Small intestine (tissue), 7 donors: ENCODE measurements at regions not wholly inside any gene's neighbourhood (a gene's known extent, or its start where the extent isn't known, plus 50 kb on each side); places are given as distances from the start of the nearest gene placed in this dataset.

Source experiments
- DNase-seq, 2 donors: peaks; one replicate each; pipeline versions ENCODE4 v3.0.0 to v3.0.0-alpha.2; 2013
- FAIRE-seq: peaks from 2 replicates; lab custom pipeline; 2012; peaks lifted over from hg19 to GRCh38; lab: Jason Lieb, UNC
- H3K27ac ChIP-seq, 3 donors: one replicate each; pipeline ENCODE4 v1.5.1; 2013; ENCODE audit warnings: low read length in 2 of 3, mild to moderate bottlenecking in 2 of 3, control low read depth in 1 of 3, inconsistent platforms in 1 of 3, low read depth in 1 of 3, moderate library complexity in 1 of 3
- H3K27me3 ChIP-seq, 3 donors: one replicate each; pipeline ENCODE4 v1.6.1; 2013; ENCODE audit warnings: low read length in 3 of 3, inconsistent platforms in 1 of 3; ENCODE audit not compliant: control insufficient read depth in 3 of 3, insufficient read depth in 3 of 3
- H3K36me3 ChIP-seq, 3 donors: one replicate each; pipeline ENCODE4 v1.6.1; 2013; ENCODE audit warnings: low read length in 3 of 3, inconsistent platforms in 1 of 3, low read depth in 1 of 3, mild to moderate bottlenecking in 1 of 3, moderate library complexity in 1 of 3; ENCODE audit not compliant: control insufficient read depth in 3 of 3, insufficient read depth in 2 of 3
- H3K4me1 ChIP-seq, 3 donors: one replicate each; pipeline ENCODE4 v1.6.1; 2013; ENCODE audit warnings: low read length in 2 of 3, inconsistent platforms in 1 of 3, low read depth in 1 of 3, mild to moderate bottlenecking in 1 of 3, moderate library complexity in 1 of 3; ENCODE audit not compliant: control insufficient read depth in 3 of 3, insufficient read depth in 2 of 3
- H3K4me3 ChIP-seq, 3 donors: one replicate each; pipeline ENCODE4 v1.5.1; 2013; ENCODE audit warnings: low read length in 3 of 3, control low read depth in 1 of 3, inconsistent platforms in 1 of 3, low read depth in 1 of 3, mild to moderate bottlenecking in 1 of 3, moderate library complexity in 1 of 3
- H3K9me3 ChIP-seq, 2 donors: one replicate each; pipeline ENCODE4 v1.6.1; 2013; ENCODE audit warnings: low read depth in 1 of 2, low read length in 1 of 2; ENCODE audit not compliant: control insufficient read depth in 2 of 2, insufficient read depth in 1 of 2
- WGBS, 3 donors: extraction: QIAGEN DNeasy Blood & Tissue Kit; methylation state at CpG; one replicate each; pipeline ENCODE4 v1.1.7; 2013; 5-methylcytosine and 5-hydroxymethylcytosine counted together
- donor health status: healthy with polysubstance abuse.
- donor health status: control.
- donor health status: control.
- donor health status: Bipolar disorder and iron deficiency.
- donor health status: healthy.

- H3K27me3 ChIP-seq: no peaks in the 10 kb centered on the region
- H3K9me3 ChIP-seq: no peaks in the 10 kb centered on the region
- FAIRE-seq (no peak), DNase-seq (no peak)
- H3K27ac ChIP-seq: no peak overlapping the region
- no peak overlapping the region for H3K4me3 ChIP-seq
- H3K36me3 ChIP-seq: no peaks in the 10 kb centered on the region
- no peaks in the 10 kb centered on the region for H3K4me1 ChIP-seq
- WGBS, 3 donors: 79 to 89% (median 85%) methylated on average over 11 of the region's 11 CpGs
Observed at GRCh38 chr20:4449957-4450715, 201.0 kb upstream of the ADRA1D start.

- no peak overlapping the region for H3K4me3 ChIP-seq
- WGBS, 3 donors: 41 to 58% (median 46%) methylated on average over 4 of the region's 4 CpGs
- DNase-seq: no peak
- H3K4me1 ChIP-seq: no peaks in the 10 kb centered on the region
- H3K36me3 ChIP-seq: no peaks in the 10 kb centered on the region
- H3K27me3 ChIP-seq: no peaks in the 10 kb centered on the region
- H3K9me3 ChIP-seq: no peaks in the 10 kb centered on the region
- no peak overlapping the region for H3K27ac ChIP-seq
- no peak for FAIRE-seq
Observed at GRCh38 chr20:4445784-4446183, 196.7 kb upstream of the ADRA1D start.

- Histone ChIP-seq H3K27me3 (no peaks in the 10 kb centered on the region), H3K27ac (no peak overlapping the region), H3K4me3 (no peak overlapping the region), H3K4me1 (no peaks in the 10 kb centered on the region), H3K9me3 (no peaks in the 10 kb centered on the region), H3K36me3 (no peaks in the 10 kb centered on the region)
- no peak for DNase-seq
- no peak for FAIRE-seq
- WGBS, 3 donors: 70 to 90% (median 78%) methylated on average over 2 of the region's 2 CpGs
Observed at GRCh38 chr20:4445331-4445730, 196.2 kb upstream of the ADRA1D start.

- 74 to 89% (median 84%) methylated on average over 2 of the region's 2 CpGs for WGBS, 3 donors
- H3K9me3 ChIP-seq: no peaks in the 10 kb centered on the region
- H3K4me3 ChIP-seq: no peak overlapping the region
- FAIRE-seq (no peak), DNase-seq (no peak)
- H3K4me1 ChIP-seq: no peaks in the 10 kb centered on the region
- no peak overlapping the region for H3K27ac ChIP-seq
- H3K36me3 ChIP-seq: no peaks in the 10 kb centered on the region
- H3K27me3 ChIP-seq: no peaks in the 10 kb centered on the region
Observed at GRCh38 chr20:4444404-4444803, 195.3 kb upstream of the ADRA1D start.

GRCh38 chr20:4443016-4443415 is 193.9 kb upstream of the ADRA1D start:
- Histone ChIP-seq H3K27me3 (no peaks in the 10 kb centered on the region), H3K36me3 (no peaks in the 10 kb centered on the region), H3K9me3 (no peaks in the 10 kb centered on the region), H3K4me1 (no peaks in the 10 kb centered on the region), H3K27ac (no peak overlapping the region), H3K4me3 (no peak overlapping the region)
- WGBS, 3 donors: 74 to 80% (median 74%) methylated on average over 4 of the region's 4 CpGs
- DNase-seq: no peak
- FAIRE-seq: no peak

GRCh38 chr20:4441871-4442270 is 192.8 kb upstream of the ADRA1D start:
- WGBS, 3 donors: 84 to 92% (median 88%) methylated on average over 3 of the region's 3 CpGs
- DNase-seq (no peak), FAIRE-seq (no peak)
- H3K9me3 ChIP-seq: no peaks in the 10 kb centered on the region
- no peaks in the 10 kb centered on the region for H3K4me1 ChIP-seq
- H3K27ac ChIP-seq: no peak overlapping the region
- no peaks in the 10 kb centered on the region for H3K27me3 ChIP-seq
- H3K4me3 ChIP-seq: no peak overlapping the region
- no peaks in the 10 kb centered on the region for H3K36me3 ChIP-seq

- Histone ChIP-seq H3K27me3 (no peaks in the 10 kb centered on the region), H3K4me3 (no peak overlapping the region), H3K27ac (no peak overlapping the region), H3K9me3 (no peaks in the 10 kb centered on the region), H3K36me3 (no peaks in the 10 kb centered on the region), H3K4me1 (no peaks in the 10 kb centered on the region)
- WGBS, 3 donors: 90 to 98% (median 94%) methylated on average over 2 of the region's 2 CpGs
- no peak for DNase-seq
- FAIRE-seq: no peak
Observed at GRCh38 chr20:4441191-4441590, 192.1 kb upstream of the ADRA1D start.

GRCh38 chr20:4439461-4439860 is 190.4 kb upstream of the ADRA1D start:
- Histone ChIP-seq H3K4me1 (no peaks in the 10 kb centered on the region), H3K27ac (no peak overlapping the region), H3K36me3 (no peaks in the 10 kb centered on the region), H3K27me3 (no peaks in the 10 kb centered on the region), H3K9me3 (no peaks in the 10 kb centered on the region), H3K4me3 (no peak overlapping the region)
- WGBS, 3 donors: 59 to 80% (median 76%) methylated on average over 5 of the region's 5 CpGs
- FAIRE-seq (no peak), DNase-seq (no peak)

- Histone ChIP-seq H3K4me3 (no peak overlapping the region), H3K36me3 (no peaks in the 10 kb centered on the region), H3K27ac (no peak overlapping the region), H3K4me1 (no peaks in the 10 kb centered on the region), H3K9me3 (no peaks in the 10 kb centered on the region), H3K27me3 (no peaks in the 10 kb centered on the region)
- peak in 1 of 2 donors; percentile 29 for DNase-seq
- no peak for FAIRE-seq
- WGBS, 3 donors: 14 to 36% (median 28%) methylated on average over 1 of the region's 1 CpG
Observed at GRCh38 chr20:4437131-4437530, 188.0 kb upstream of the ADRA1D start.
